ENCODE measurements at regions not wholly inside any gene's neighbourhood (a gene's known extent, or its start where the extent isn't known, plus 50 kb on each side); places are given as distances from the start of the nearest gene placed in this dataset.

DNA sequence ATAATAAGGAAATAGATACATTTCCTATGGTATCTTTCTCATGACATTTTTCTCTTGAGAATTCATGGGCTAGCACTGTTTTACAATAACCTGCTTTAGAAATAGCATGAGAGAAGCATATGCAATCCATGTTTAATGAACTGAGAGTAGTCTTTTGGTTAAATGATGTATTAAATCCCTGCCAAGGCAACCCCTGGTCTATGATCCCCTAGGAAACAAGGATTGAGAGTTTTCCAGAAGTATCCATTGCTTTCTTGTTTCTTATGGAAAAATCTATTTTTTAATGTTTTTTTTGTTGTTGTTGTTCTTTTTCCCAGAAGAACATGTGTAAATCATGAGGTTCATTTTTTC, 390.5 kb upstream of the HSF2 start:
- TF ChIP-seq, protein P1, sequence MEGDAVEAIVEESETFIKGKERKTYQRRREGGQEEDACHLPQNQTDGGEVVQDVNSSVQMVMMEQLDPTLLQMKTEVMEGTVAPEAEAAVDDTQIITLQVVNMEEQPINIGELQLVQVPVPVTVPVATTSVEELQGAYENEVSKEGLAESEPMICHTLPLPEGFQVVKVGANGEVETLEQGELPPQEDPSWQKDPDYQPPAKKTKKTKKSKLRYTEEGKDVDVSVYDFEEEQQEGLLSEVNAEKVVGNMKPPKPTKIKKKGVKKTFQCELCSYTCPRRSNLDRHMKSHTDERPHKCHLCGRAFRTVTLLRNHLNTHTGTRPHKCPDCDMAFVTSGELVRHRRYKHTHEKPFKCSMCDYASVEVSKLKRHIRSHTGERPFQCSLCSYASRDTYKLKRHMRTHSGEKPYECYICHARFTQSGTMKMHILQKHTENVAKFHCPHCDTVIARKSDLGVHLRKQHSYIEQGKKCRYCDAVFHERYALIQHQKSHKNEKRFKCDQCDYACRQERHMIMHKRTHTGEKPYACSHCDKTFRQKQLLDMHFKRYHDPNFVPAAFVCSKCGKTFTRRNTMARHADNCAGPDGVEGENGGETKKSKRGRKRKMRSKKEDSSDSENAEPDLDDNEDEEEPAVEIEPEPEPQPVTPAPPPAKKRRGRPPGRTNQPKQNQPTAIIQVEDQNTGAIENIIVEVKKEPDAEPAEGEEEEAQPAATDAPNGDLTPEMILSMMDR (conservative IDR thresholded peaks at IDR 0.05 in 1 of 2, IDR thresholded peaks at IDR 0.05 in 1 of 2; ENCODE audit: extremely low read depth in 1 of 2, insufficient read depth in 1 of 2, low read depth in 1 of 2, low read length in 2 of 2) = no peak
- TF ChIP-seq EZH2 (IDR thresholded peaks at IDR 0.05; ENCODE audit: borderline replicate concordance, low read length) = no peak
